ENCODE measurements at regions not wholly inside any gene's neighbourhood (a gene's known extent, or its start where the extent isn't known, plus 50 kb on each side); places are given as distances from the start of the nearest gene placed in this dataset.

DNA sequence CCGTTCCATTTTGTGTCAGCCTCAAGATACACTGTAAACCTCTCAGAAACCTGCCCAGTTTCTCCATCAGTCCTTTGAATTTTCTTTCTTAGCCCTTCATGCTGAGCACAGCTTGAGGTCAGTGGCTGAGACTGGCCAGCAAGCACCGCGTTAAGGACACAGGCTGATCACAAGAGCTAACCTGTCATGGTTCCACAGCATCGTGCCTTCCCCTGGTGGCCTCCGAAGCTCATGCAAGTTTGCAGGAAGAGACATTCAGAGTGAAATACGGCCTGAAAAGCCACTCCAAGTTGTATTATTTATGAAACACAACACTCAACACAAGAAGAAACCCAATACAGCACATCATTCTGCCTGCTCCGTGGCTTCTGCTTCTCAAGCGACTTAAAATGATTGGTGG is 57.0 kb upstream of the PFKP start:
- Mint-ChIP-seq H3K27me3 (ENCODE audit: insufficient read depth, low read depth) (peaks cover 4% of the 10 kb centered on the region), H3K27ac (no peak overlapping the region), H3K36me3 (no peaks in the 10 kb centered on the region), H3K4me1 (peaks cover 12% of the 10 kb centered on the region), H3K9me3 (no peaks in the 10 kb centered on the region), H3K4me3 (no peak overlapping the region)
- Histone ChIP-seq H3K36me3 (no peaks in the 10 kb centered on the region), H3K27me3 (no peaks in the 10 kb centered on the region), H3K27ac (no peak overlapping the region), H2AFZ (replicated peaks) (peak overlapping the region; percentile 63), H3K4me2 (peak overlapping the region; percentile 16), H3K9ac (no peak overlapping the region), H3K4me3 (no peak overlapping the region), H3K79me2 (ENCODE audit: low read depth) (no peaks in the 10 kb centered on the region), H3K4me1 (peaks cover 9% of the 10 kb centered on the region), H3K9me3 (ENCODE audit: low read depth) (no peaks in the 10 kb centered on the region), H4K20me1 (ENCODE audit: low read depth) (no peaks in the 10 kb centered on the region), H3F3A (ENCODE audit: low read depth) (no peaks in the 10 kb centered on the region)
- TF ChIP-seq EZH2 (IDR thresholded peaks at IDR 0.05) = no peak
- TF ChIP-seq, protein P1, sequence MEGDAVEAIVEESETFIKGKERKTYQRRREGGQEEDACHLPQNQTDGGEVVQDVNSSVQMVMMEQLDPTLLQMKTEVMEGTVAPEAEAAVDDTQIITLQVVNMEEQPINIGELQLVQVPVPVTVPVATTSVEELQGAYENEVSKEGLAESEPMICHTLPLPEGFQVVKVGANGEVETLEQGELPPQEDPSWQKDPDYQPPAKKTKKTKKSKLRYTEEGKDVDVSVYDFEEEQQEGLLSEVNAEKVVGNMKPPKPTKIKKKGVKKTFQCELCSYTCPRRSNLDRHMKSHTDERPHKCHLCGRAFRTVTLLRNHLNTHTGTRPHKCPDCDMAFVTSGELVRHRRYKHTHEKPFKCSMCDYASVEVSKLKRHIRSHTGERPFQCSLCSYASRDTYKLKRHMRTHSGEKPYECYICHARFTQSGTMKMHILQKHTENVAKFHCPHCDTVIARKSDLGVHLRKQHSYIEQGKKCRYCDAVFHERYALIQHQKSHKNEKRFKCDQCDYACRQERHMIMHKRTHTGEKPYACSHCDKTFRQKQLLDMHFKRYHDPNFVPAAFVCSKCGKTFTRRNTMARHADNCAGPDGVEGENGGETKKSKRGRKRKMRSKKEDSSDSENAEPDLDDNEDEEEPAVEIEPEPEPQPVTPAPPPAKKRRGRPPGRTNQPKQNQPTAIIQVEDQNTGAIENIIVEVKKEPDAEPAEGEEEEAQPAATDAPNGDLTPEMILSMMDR (IDR thresholded peaks at IDR 0.05) = peak; percentile 33
- peak; percentile 44 for DNase-seq (ENCODE audit: low spot score)

DNA sequence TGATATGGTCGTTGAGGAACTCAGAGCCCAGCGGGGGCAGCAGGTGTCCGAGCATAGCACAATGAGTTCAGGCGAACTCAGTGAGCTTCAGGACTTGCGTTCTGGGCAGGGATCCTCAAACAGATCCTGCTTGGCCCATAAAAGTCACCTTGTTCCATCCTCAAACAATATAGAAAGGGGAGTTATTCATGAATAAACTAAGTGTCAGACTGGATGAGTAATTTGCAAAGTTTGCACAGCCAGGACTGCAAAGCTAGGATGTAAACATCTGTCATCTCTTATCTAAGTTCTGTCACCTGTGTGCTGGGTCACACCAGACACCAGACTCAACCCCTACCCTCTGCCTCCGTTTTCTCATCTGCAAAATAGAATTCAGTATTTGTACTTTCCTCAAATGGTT is 58.0 kb upstream of the PFKP start:
- no peaks in the 10 kb centered on the region for H4K20me1 ChIP-seq (ENCODE audit: low read depth)
- no peaks in the 10 kb centered on the region for H3K27me3 ChIP-seq
- DNase-seq (ENCODE audit: low spot score) = no peak
- H3K9ac ChIP-seq = no peak overlapping the region
- H2AFZ ChIP-seq (replicated peaks) = no peak overlapping the region
- peaks cover 9% of the 10 kb centered on the region for H3K4me1 ChIP-seq
- H3K9me3 ChIP-seq (ENCODE audit: low read depth) = no peaks in the 10 kb centered on the region
- Mint-ChIP-seq H3K36me3 (no peaks in the 10 kb centered on the region), H3K4me3 (no peak overlapping the region), H3K27me3 (ENCODE audit: insufficient read depth, low read depth) (peaks cover 2% of the 10 kb centered on the region), H3K9me3 (no peaks in the 10 kb centered on the region), H3K27ac (no peak overlapping the region), H3K4me1 (peaks cover 12% of the 10 kb centered on the region)
- no peak overlapping the region for H3K27ac ChIP-seq
- no peaks in the 10 kb centered on the region for H3K79me2 ChIP-seq (ENCODE audit: low read depth)
- no peaks in the 10 kb centered on the region for H3F3A ChIP-seq (ENCODE audit: low read depth)
- TF ChIP-seq EZH2phosphoT487 (IDR thresholded peaks at IDR 0.05) = no peak
- TF ChIP-seq, protein P1 (IDR thresholded peaks at IDR 0.05) = no peak
- no peak for TF ChIP-seq EZH2 (IDR thresholded peaks at IDR 0.05)
- no peak overlapping the region for H3K4me3 ChIP-seq
- no peaks in the 10 kb centered on the region for H3K36me3 ChIP-seq
- H3K4me2 ChIP-seq = no peak overlapping the region

DNA sequence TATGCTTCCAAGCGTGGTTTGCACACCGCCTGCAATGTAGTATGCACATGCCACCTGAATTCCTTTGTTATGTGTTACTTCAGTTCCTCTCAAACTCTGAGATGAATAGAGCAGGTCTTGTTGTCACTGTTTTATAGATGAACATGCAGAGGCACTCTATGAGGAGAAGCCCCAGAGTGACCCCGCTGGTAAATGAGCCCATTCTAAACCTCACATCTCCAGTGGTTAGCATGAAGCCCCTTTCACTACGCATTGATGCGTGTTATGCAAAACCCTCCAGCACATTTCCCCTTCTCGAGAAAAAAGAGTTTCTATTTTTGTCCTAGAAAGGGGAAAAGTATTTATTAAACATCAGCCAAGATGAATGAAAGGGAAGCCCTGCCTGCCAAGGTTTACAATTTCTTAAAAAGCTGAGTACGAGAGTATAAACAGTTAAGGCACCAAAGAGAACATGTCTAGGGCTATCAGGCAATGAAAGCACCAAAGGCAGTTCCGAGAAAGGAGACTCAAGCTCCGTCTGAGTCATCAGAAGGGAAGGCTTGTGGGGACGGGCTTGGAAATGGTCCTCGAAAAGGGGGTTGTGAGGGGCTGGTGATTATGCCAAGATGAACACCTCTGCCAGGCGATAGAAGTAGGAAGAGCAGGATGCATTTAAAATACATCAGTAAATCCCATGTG is 58.7 kb upstream of the PFKP start:
- Histone ChIP-seq H2AFZ (replicated peaks) (no peak overlapping the region), H3K9me3 (ENCODE audit: low read depth) (no peaks in the 10 kb centered on the region), H3K4me1 (peaks cover 9% of the 10 kb centered on the region), H3F3A (ENCODE audit: low read depth) (no peaks in the 10 kb centered on the region), H3K27me3 (no peaks in the 10 kb centered on the region), H4K20me1 (ENCODE audit: low read depth) (no peaks in the 10 kb centered on the region), H3K9ac (no peak overlapping the region), H3K36me3 (no peaks in the 10 kb centered on the region), H3K79me2 (ENCODE audit: low read depth) (no peaks in the 10 kb centered on the region), H3K4me2 (no peak overlapping the region), H3K27ac (no peak overlapping the region), H3K4me3 (no peak overlapping the region)
- Mint-ChIP-seq H3K27ac (no peak overlapping the region), H3K9me3 (no peaks in the 10 kb centered on the region), H3K27me3 (ENCODE audit: insufficient read depth, low read depth) (no peaks in the 10 kb centered on the region), H3K4me1 (peaks cover 12% of the 10 kb centered on the region), H3K36me3 (no peaks in the 10 kb centered on the region), H3K4me3 (no peak overlapping the region)
- TF ChIP-seq EZH2 (IDR thresholded peaks at IDR 0.05) (no peak), EZH2phosphoT487 (IDR thresholded peaks at IDR 0.05) (no peak)
- TF ChIP-seq, protein P1 (IDR thresholded peaks at IDR 0.05) = no peak
- DNase-seq (ENCODE audit: low spot score) = no peak
